AG04449 (cell line): ENCODE measurements at regions not wholly inside any gene's neighbourhood (a gene's known extent, or its start where the extent isn't known, plus 50 kb on each side); places are given as distances from the start of the nearest gene placed in this dataset.

Experiments
- CTCF ChIA-PET: fragments of 350-600 bp; formaldehyde crosslinking; extraction: SDS; loops from one replicate; lab custom pipeline; 2021; ENCODE audit warnings: antibody characterized with exemption; lab: Yijun Ruan, JAX
- POLR2A ChIA-PET: fragments of 400-600, 350-600 bp; formaldehyde crosslinking; extraction: SDS; loops from one replicate; lab custom pipeline; 2020; ENCODE audit warnings: antibody characterized with exemption, inconsistent platforms; lab: Yijun Ruan, JAX
- DNase-seq: peaks from one replicate; pipeline ENCODE4 v3.0.0-alpha.2; 2010; ENCODE audit warnings: low read depth, low spot score
- H3K4me3 ChIP-seq: 2 replicates; pipeline ENCODE4 v1.5.1; 2011; ENCODE audit warnings: low read depth, mild to moderate bottlenecking, control low read depth, low read length
- CTCF ChIP-seq: IDR thresholded peaks from one replicate; pipeline ENCODE4 v1.5.1; 2011; ENCODE audit warnings: mild to moderate bottlenecking, moderate library complexity, low read length, control low read depth, inconsistent platforms; ENCODE audit not compliant: insufficient read depth; ENCODE audit errors: missing control alignments

- POLR2A ChIA-PET = no interaction called here
- no peak for TF ChIP-seq CTCF
- no peak overlapping the region for H3K4me3 ChIP-seq
- CTCF ChIA-PET = interaction anchor here (1.0 to 3.4 kb wide), 6 partner anchors 17 to 211 kb away, joined by 3 to 14 read pairs (median 3); no protein-coding TSS in a partner anchor
- no peak for DNase-seq
Measured at GRCh38 chr15:38650936-38651327, 86.3 kb upstream of the RASGRP1 start.

- TF ChIP-seq CTCF = no peak
- POLR2A ChIA-PET = no interaction called here
- no peak for DNase-seq
- no peak overlapping the region for H3K4me3 ChIP-seq
- CTCF ChIA-PET = interaction anchor here (1.0 to 3.4 kb wide), 8 partner anchors 33 to 211 kb away, joined by 3 to 14 read pairs (median 3); no protein-coding TSS in a partner anchor
Measured at GRCh38 chr15:38651328-38652038, 86.9 kb upstream of the RASGRP1 start.

GRCh38 chr15:38652183-38652794 lies 87.7 kb upstream of the RASGRP1 start:
- POLR2A ChIA-PET = no interaction called here
- no peak overlapping the region for H3K4me3 ChIP-seq
- no peak for TF ChIP-seq CTCF
- no peak for DNase-seq
- CTCF ChIA-PET = interaction anchor here (1.0 to 3.4 kb wide), 5 partner anchors 32 to 212 kb away, joined by 3 to 14 read pairs (median 3); no protein-coding TSS in a partner anchor

- no peak for DNase-seq
- CTCF ChIA-PET = interaction anchor here (1.0 to 3.4 kb wide), 5 partner anchors 9 to 213 kb away, joined by 3 to 14 read pairs (median 4); no protein-coding TSS in a partner anchor
- POLR2A ChIA-PET = no interaction called here
- no peak overlapping the region for H3K4me3 ChIP-seq
- TF ChIP-seq CTCF = no peak
Measured at GRCh38 chr15:38652998-38653397, 88.4 kb upstream of the RASGRP1 start.

GRCh38 chr15:38658431-38658830 lies 93.8 kb upstream of the RASGRP1 start:
- ChIA-PET POLR2A (no interaction called here), CTCF (interaction anchor here (2.1 to 2.5 kb wide), 3 partner anchors 10 to 218 kb away, joined by 6 to 11 read pairs (median 8); partner anchors contain the start of gene RASGRP1)
- no peak for DNase-seq
- no peak overlapping the region for H3K4me3 ChIP-seq
- no peak for TF ChIP-seq CTCF

GRCh38 chr15:38660738-38661137 lies 96.1 kb upstream of the RASGRP1 start:
- no peak overlapping the region for H3K4me3 ChIP-seq
- POLR2A ChIA-PET = no interaction called here
- DNase-seq = no peak
- no peak for TF ChIP-seq CTCF
- CTCF ChIA-PET = interaction anchor here (1.5 to 2.4 kb wide), 2 partner anchors 24 to 97 kb away, joined by 3 to 7 read pairs; partner anchors contain the start of gene RASGRP1
